Endodermal cell (in vitro differentiated cells): ENCODE measurements at regions not wholly inside any gene's neighbourhood (a gene's known extent, or its start where the extent isn't known, plus 50 kb on each side); places are given as distances from the start of the nearest gene placed in this dataset.

ENCODE experiments used
- DNase-seq: peaks from one replicate; pipeline ENCODE4 v3.0.0-alpha.2; 2017
- H3K27ac ChIP-seq: 2 replicates; pipeline ENCODE4 v1.5.1; 2013; ENCODE audit warnings: mild to moderate bottlenecking, low read depth, low read length, moderate library complexity
- H3K27me3 ChIP-seq: 2 replicates; pipeline ENCODE4 v1.6.1; 2013; ENCODE audit warnings: mild to moderate bottlenecking, low read length, moderate library complexity; ENCODE audit not compliant: insufficient read depth, control insufficient read depth, poor library complexity, severe bottlenecking
- H3K36me3 ChIP-seq: 2 replicates; pipeline ENCODE4 v1.7.0; 2013; ENCODE audit warnings: mild to moderate bottlenecking, low read length, moderate library complexity; ENCODE audit not compliant: control insufficient read depth, insufficient read depth
- H3K4me1 ChIP-seq: one replicate; pipeline ENCODE4 v1.7.0; 2013; ENCODE audit warnings: low read length; ENCODE audit not compliant: control insufficient read depth, insufficient read depth
- H3K4me3 ChIP-seq: 2 replicates; pipeline ENCODE4 v1.5.1; 2013; ENCODE audit warnings: mild to moderate bottlenecking, low read length, moderate library complexity
- H3K9ac ChIP-seq: 2 replicates; pipeline ENCODE4 v1.6.1; 2013; ENCODE audit warnings: mild to moderate bottlenecking, low read length, moderate library complexity; ENCODE audit not compliant: poor library complexity, severe bottlenecking; ENCODE audit errors: extremely low read depth
- H3K9me3 ChIP-seq: 2 replicates; pipeline ENCODE4 v1.6.1; 2013; ENCODE audit warnings: mild to moderate bottlenecking, low read length, moderate library complexity; ENCODE audit not compliant: control insufficient read depth
- H3K27ac Mint-ChIP-seq: 2 replicates; pipeline ENCODE4 v1.8.0; 2020; ENCODE audit warnings: mixed read lengths
- H3K27me3 Mint-ChIP-seq: 2 replicates; pipeline ENCODE4 v1.8.0; 2021; ENCODE audit warnings: mild to moderate bottlenecking, mixed read lengths; ENCODE audit not compliant: insufficient read depth
- H3K36me3 Mint-ChIP-seq: 2 replicates; pipeline ENCODE4 v1.8.0; 2020; ENCODE audit warnings: low read depth, mixed read lengths
- H3K4me1 Mint-ChIP-seq: 2 replicates; pipeline ENCODE4 v1.8.0; 2020; ENCODE audit warnings: mixed read lengths
- H3K4me3 Mint-ChIP-seq: 2 replicates; pipeline ENCODE4 v1.8.0; 2020; ENCODE audit warnings: mild to moderate bottlenecking, moderate library complexity, mixed read lengths
- H3K9me3 Mint-ChIP-seq: 2 replicates; pipeline ENCODE4 v1.8.0; 2020; ENCODE audit warnings: mild to moderate bottlenecking, mixed read lengths
- CTCF ChIP-seq: fragments of 200-600 bp; sonication (generic); conservative IDR thresholded peaks from 2 replicates; pipeline ENCODE4 v1.5.0; 2021; ENCODE audit warnings: antibody characterized with exemption, mild to moderate bottlenecking
- WGBS, 2 experiments: methylation state at CpG; one replicate each; pipeline versions ENCODE4 v1.1.5 to v1.1.7; 2013; ENCODE audit warnings: missing lambda C conversion rate in 2 of 2, mixed read lengths in 1 of 2; ENCODE audit not compliant: insufficient coverage in 1 of 2, insufficient read length in 1 of 2; 5-methylcytosine and 5-hydroxymethylcytosine counted together

- Histone ChIP-seq H3K9me3 (no peaks in the 10 kb centered on the region), H3K4me3 (no peak overlapping the region), H3K36me3 (no peaks in the 10 kb centered on the region), H3K27ac (no peak overlapping the region), H3K9ac (no peak overlapping the region), H3K4me1 (no peaks in the 10 kb centered on the region), H3K27me3 (no peaks in the 10 kb centered on the region)
- no peak for DNase-seq
- no peaks in the 10 kb centered on the region for H3K4me1 Mint-ChIP-seq
- H3K27me3 Mint-ChIP-seq, result no peaks in the 10 kb centered on the region
- 71 to 93% methylated on average over 1 to 6 of the region's 7 CpGs for WGBS, 2 experiments
- no peak for TF ChIP-seq CTCF
- H3K36me3 Mint-ChIP-seq, result no peaks in the 10 kb centered on the region
- H3K4me3 Mint-ChIP-seq, result no peak overlapping the region
- H3K9me3 Mint-ChIP-seq, result no peaks in the 10 kb centered on the region
- H3K27ac Mint-ChIP-seq, result no peak overlapping the region
Measured at GRCh38 chr7:25567430-25567829, 339.1 kb upstream of the NPVF start.

- no peak overlapping the region for H3K27ac Mint-ChIP-seq
- DNase-seq, result no peak
- no peak overlapping the region for H3K9ac ChIP-seq
- H3K4me3 Mint-ChIP-seq, result no peak overlapping the region
- H3K27me3 ChIP-seq, result no peaks in the 10 kb centered on the region
- no peaks in the 10 kb centered on the region for H3K9me3 Mint-ChIP-seq
- no peaks in the 10 kb centered on the region for H3K4me1 Mint-ChIP-seq
- no peaks in the 10 kb centered on the region for H3K36me3 Mint-ChIP-seq
- TF ChIP-seq CTCF, result no peak
- H3K9me3 ChIP-seq, result no peaks in the 10 kb centered on the region
- H3K27ac ChIP-seq, result no peak overlapping the region
- H3K4me1 ChIP-seq, result no peaks in the 10 kb centered on the region
- H3K27me3 Mint-ChIP-seq, result peaks cover 2% of the 10 kb centered on the region
- H3K4me3 ChIP-seq, result no peak overlapping the region
- H3K36me3 ChIP-seq, result no peaks in the 10 kb centered on the region
- WGBS, 2 experiments, result 93 to 96% methylated on average over 2 to 3 of the region's 3 CpGs
Measured at GRCh38 chr7:25569765-25570164, 341.5 kb upstream of the NPVF start.

- Mint-ChIP-seq H3K27ac (no peak overlapping the region), H3K27me3 (peaks cover 9% of the 10 kb centered on the region), H3K9me3 (no peaks in the 10 kb centered on the region), H3K4me1 (no peaks in the 10 kb centered on the region), H3K36me3 (no peaks in the 10 kb centered on the region), H3K4me3 (no peak overlapping the region)
- Histone ChIP-seq H3K4me1 (no peaks in the 10 kb centered on the region), H3K9ac (no peak overlapping the region), H3K9me3 (no peaks in the 10 kb centered on the region), H3K4me3 (no peak overlapping the region), H3K27ac (no peak overlapping the region), H3K27me3 (no peaks in the 10 kb centered on the region), H3K36me3 (no peaks in the 10 kb centered on the region)
- DNase-seq, result no peak
- 97 to 100% methylated on average over 2 of the region's 2 CpGs for WGBS, 2 experiments
- no peak for TF ChIP-seq CTCF
Measured at GRCh38 chr7:25572423-25572822, 344.1 kb upstream of the NPVF start.
